HepG2 (cell line): ENCODE measurements at regions not wholly inside any gene's neighbourhood (a gene's known extent, or its start where the extent isn't known, plus 50 kb on each side); places are given as distances from the start of the nearest gene placed in this dataset.

Experiments used
- ATAC-seq: fragments of 200-7000 bp; cut with Tn5 transposase; 3 replicates; pipeline ENCODE4 v1.9.1; 2020; ENCODE audit warnings: mild to moderate bottlenecking, moderate library complexity
- BruUV-seq: library from RNA; stranded (reverse); fragments of 400-500 nt; replicated peaks from 2 replicates; lab custom pipeline; 2021; lab: Mats Ljungman, UMichigan
- CTCF ChIA-PET: fragments of 300-600 bp; formaldehyde crosslinking; extraction: SDS; loops from one replicate; lab custom pipeline; 2021; ENCODE audit warnings: low total read pairs, inconsistent platforms, low intra/inter-chr PET ratio; lab: Yijun Ruan, JAX
- POLR2A ChIA-PET: fragments of 350-600 bp; sonication (Branson Sonifier 250); formaldehyde crosslinking; loops from one replicate; lab custom pipeline; 2020; ENCODE audit warnings: antibody characterized with exemption, inconsistent platforms; lab: Yijun Ruan, JAX
- DNase-seq: peaks from one replicate; pipeline ENCODE4 v3.0.0-alpha.2; 2015; ENCODE audit warnings: low spot score
- FAIRE-seq: peaks from 3 replicates; lab custom pipeline; 2011; peaks lifted over from hg19 to GRCh38; lab: Jason Lieb, UNC
- H2AFZ ChIP-seq: one replicate; pipeline ENCODE4 v1.6.1; 2011; ENCODE audit warnings: low read length, inconsistent platforms
- H3K27ac ChIP-seq: fragments of 300-600 bp; 3 replicates; pipeline ENCODE4 v1.8.0; 2011; ENCODE audit warnings: mixed run types, mild to moderate bottlenecking, mixed read lengths, low read length, inconsistent platforms; ENCODE audit not compliant: insufficient read depth; ENCODE audit errors: extremely low read length
- H3K27me3 ChIP-seq, 2 experiments: fragments of 200-600 bp in 1 of 2; 2 replicates in 1 of 2; 3 replicates in 1 of 2; pipeline versions ENCODE4 v1.6.0 to v1.8.0; 2011; ENCODE audit warnings: low read length in 2 of 2, mild to moderate bottlenecking in 2 of 2, moderate library complexity in 2 of 2, inconsistent platforms in 1 of 2; ENCODE audit not compliant: insufficient read depth in 2 of 2, control insufficient read depth in 1 of 2
- H3K36me3 ChIP-seq, 2 experiments: fragments of 200-600 bp in 1 of 2; replicated peaks in 1 of 2; 2 replicates in 1 of 2; 3 replicates in 1 of 2; pipeline versions ENCODE4 v1.5.1 to v1.8.0; 2011; ENCODE audit warnings: low read length in 2 of 2, inconsistent platforms in 1 of 2; ENCODE audit not compliant: insufficient read depth in 2 of 2, control insufficient read depth in 1 of 2
- H3K4me1 ChIP-seq: 2 replicates; pipeline ENCODE4 v1.5.1; 2012; ENCODE audit warnings: low read length, inconsistent platforms; ENCODE audit not compliant: insufficient read depth
- H3K4me2 ChIP-seq: 2 replicates; pipeline ENCODE4 v1.6.0; 2011; ENCODE audit warnings: low read depth, low read length, inconsistent platforms
- H3K4me3 ChIP-seq, 3 experiments: fragments of 200-600 bp in 1 of 3; sonication (generic), shearing (Covaris generic) in 1 of 3; replicated peaks in 1 of 3; 2 replicates each; pipeline ENCODE4 v1.5.1; 2011 to 2016; ENCODE audit warnings: low read length in 3 of 3, inconsistent platforms in 2 of 3, low read depth in 2 of 3, mild to moderate bottlenecking in 2 of 3, control low read depth in 1 of 3, mixed read lengths in 1 of 3; ENCODE audit not compliant: insufficient read depth in 1 of 3
- H3K79me2 ChIP-seq: one replicate; pipeline ENCODE4 v1.6.1; 2011; ENCODE audit warnings: low read length, inconsistent platforms; ENCODE audit not compliant: insufficient read depth
- H3K9ac ChIP-seq: 2 replicates; pipeline ENCODE4 v1.6.0; 2011; ENCODE audit warnings: mild to moderate bottlenecking, low read depth, low read length, inconsistent platforms; ENCODE audit not compliant: insufficient read depth
- H3K9me3 ChIP-seq: 2 replicates; pipeline ENCODE4 v1.5.1; 2012; ENCODE audit warnings: mild to moderate bottlenecking, low read length
- H4K20me1 ChIP-seq: 2 replicates; pipeline ENCODE4 v1.6.0; 2011; ENCODE audit warnings: inconsistent platforms, mild to moderate bottlenecking, low read length, moderate library complexity; ENCODE audit not compliant: insufficient read depth
- DMAP1 ChIP-seq: IDR thresholded peaks from 2 replicates; pipeline ENCODE4 v1.6.1; 2016
- HDAC6 ChIP-seq: fragments of 200-600 bp; sonication (generic); IDR thresholded peaks from 2 replicates; pipeline ENCODE4 v1.7.0; 2017; ENCODE audit warnings: mild to moderate bottlenecking, antibody characterized with exemption, low read length, low read depth
- HNRNPUL1 ChIP-seq: fragments of 200-400 bp; formaldehyde crosslinking; IDR thresholded peaks from 2 replicates; pipeline ENCODE4 v1.6.1; 2017; ENCODE audit warnings: low read depth, mild to moderate bottlenecking, low read length, moderate library complexity
- KDM2A ChIP-seq: sonication (generic); formaldehyde crosslinking; IDR thresholded peaks from 2 replicates; pipeline ENCODE4 v1.4.0; 2020; ENCODE audit warnings: low read depth, missing genetic modification reagents, borderline replicate concordance
- MLLT10 ChIP-seq: sonication (generic); formaldehyde crosslinking; IDR thresholded peaks from 2 replicates; pipeline ENCODE4 v1.4.0; 2020; ENCODE audit warnings: missing genetic modification reagents
- TBP ChIP-seq: sonication (generic); formaldehyde crosslinking; IDR thresholded peaks from 2 replicates; pipeline ENCODE4 v1.5.0; 2020; ENCODE audit warnings: missing genetic modification reagents
- ZFY ChIP-seq: sonication (generic); formaldehyde crosslinking; IDR thresholded peaks from 2 replicates; pipeline ENCODE4 v1.4.0; 2020; ENCODE audit warnings: missing genetic modification reagents
- ZZZ3 ChIP-seq: sonication (generic); formaldehyde crosslinking; IDR thresholded peaks from 2 replicates; pipeline ENCODE4 v1.4.0; 2020; ENCODE audit warnings: missing genetic modification reagents, mild to moderate bottlenecking, borderline replicate concordance
- WGBS: methylation state at CpG from one replicate; pipeline ENCODE4 v1.1.6; 2017; ENCODE audit warnings: low lambda C conversion rate; 5-methylcytosine and 5-hydroxymethylcytosine counted together
- in situ Hi-C: cut with HindIII; loops from 2 replicates; pipeline ENCODE4 v1.10.0; 2017; ENCODE audit warnings: low pct_unique_long_range_greater_than_20kb; ENCODE audit not compliant: extremely low pct_ligation_motif_present
- intact Hi-C: fragments of 100-400 bp; cut with micrococcal nuclease; formaldehyde crosslinking; loops from one replicate; pipeline ENCODE4 v1.10.0; 2022; ENCODE audit not compliant: unreplicated experiment
- TF ChIP-seq, protein P1 (sequence below): sonication (generic); formaldehyde crosslinking; IDR thresholded peaks from 2 replicates; pipeline ENCODE4 v1.4.0; 2020; ENCODE audit warnings: missing genetic modification reagents, borderline replicate concordance
- TF ChIP-seq, protein P2 (sequence below): sonication (generic); formaldehyde crosslinking; conservative IDR thresholded peaks from 2 replicates; pipeline ENCODE4 v1.4.0; 2020; ENCODE audit warnings: missing genetic modification reagents

DNA sequence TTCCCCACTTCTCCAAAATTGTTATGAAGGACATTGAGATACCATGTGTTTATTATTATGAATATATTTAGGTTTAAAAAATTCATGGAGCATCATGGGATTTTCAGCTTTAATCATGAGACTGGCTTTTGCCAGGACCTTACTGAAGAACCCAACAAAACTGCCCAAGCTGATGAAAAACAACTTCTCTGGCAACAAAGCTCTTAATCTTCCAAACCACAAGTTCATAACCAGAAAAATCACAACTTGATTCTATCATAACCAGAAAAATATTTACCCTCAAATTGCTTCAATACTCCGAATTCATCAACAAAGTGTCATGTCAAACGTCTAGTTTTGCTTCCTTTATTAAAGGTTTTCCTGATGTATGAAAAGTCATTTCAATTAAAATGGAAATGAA is 971.8 kb upstream of the ACVR2A start:
- POLR2A ChIA-PET = no interaction called here

More for the DNA sequence above, 971.8 kb upstream of the ACVR2A start:
- in situ Hi-C loops (no loop called here), intact Hi-C loops (no loop called here)
- Histone ChIP-seq H3K27me3 (no peaks in the 10 kb centered on the region), H2AFZ (no peak overlapping the region), H4K20me1 (no peaks in the 10 kb centered on the region), H3K36me3 (no peaks in the 10 kb centered on the region), H3K4me1 (no peaks in the 10 kb centered on the region), H3K9ac (no peak overlapping the region), H3K4me2 (no peak overlapping the region), H3K27ac (no peak overlapping the region), H3K79me2 (no peaks in the 10 kb centered on the region), H3K4me3 (no peak overlapping the region), H3K9me3 (no peaks in the 10 kb centered on the region)
- no peak for FAIRE-seq
- TF ChIP-seq TBP (CRISPR knock-in tag) (no peak), HNRNPUL1 (no peak), DMAP1 (CRISPR knock-in tag) (no peak), ZFY (CRISPR knock-in tag) (no peak), KDM2A (no peak), MLLT10 (CRISPR knock-in tag) (no peak), HDAC6 (no peak), ZZZ3 (CRISPR knock-in tag) (no peak)
- TF ChIP-seq, protein P1, sequence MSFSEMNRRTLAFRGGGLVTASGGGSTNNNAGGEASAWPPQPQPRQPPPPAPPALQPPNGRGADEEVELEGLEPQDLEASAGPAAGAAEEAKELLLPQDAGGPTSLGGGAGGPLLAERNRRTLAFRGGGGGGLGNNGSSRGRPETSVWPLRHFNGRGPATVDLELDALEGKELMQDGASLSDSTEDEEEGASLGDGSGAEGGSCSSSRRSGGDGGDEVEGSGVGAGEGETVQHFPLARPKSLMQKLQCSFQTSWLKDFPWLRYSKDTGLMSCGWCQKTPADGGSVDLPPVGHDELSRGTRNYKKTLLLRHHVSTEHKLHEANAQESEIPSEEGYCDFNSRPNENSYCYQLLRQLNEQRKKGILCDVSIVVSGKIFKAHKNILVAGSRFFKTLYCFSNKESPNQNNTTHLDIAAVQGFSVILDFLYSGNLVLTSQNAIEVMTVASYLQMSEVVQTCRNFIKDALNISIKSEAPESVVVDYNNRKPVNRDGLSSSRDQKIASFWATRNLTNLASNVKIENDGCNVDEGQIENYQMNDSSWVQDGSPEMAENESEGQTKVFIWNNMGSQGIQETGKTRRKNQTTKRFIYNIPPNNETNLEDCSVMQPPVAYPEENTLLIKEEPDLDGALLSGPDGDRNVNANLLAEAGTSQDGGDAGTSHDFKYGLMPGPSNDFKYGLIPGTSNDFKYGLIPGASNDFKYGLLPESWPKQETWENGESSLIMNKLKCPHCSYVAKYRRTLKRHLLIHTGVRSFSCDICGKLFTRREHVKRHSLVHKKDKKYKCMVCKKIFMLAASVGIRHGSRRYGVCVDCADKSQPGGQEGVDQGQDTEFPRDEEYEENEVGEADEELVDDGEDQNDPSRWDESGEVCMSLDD (CRISPR knock-in tag) = no peak
- TF ChIP-seq, protein P2, sequence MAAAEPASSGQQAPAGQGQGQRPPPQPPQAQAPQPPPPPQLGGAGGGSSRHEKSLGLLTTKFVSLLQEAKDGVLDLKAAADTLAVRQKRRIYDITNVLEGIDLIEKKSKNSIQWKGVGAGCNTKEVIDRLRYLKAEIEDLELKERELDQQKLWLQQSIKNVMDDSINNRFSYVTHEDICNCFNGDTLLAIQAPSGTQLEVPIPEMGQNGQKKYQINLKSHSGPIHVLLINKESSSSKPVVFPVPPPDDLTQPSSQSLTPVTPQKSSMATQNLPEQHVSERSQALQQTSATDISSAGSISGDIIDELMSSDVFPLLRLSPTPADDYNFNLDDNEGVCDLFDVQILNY = no peak
- CTCF ChIA-PET = no interaction called here
- WGBS = under 1% methylated on average over 2 of the region's 2 CpGs
- no TSS peak for BruUV-seq
- no peak for ATAC-seq
- DNase-seq = no peak
